HUDEP-2 (cell line): ENCODE measurements at regions not wholly inside any gene's neighbourhood (a gene's known extent, or its start where the extent isn't known, plus 50 kb on each side); places are given as distances from the start of the nearest gene placed in this dataset.
"Not testable (repeated sequence)": the region's sequence is repeated elsewhere in the genome, so short reads cannot be mapped to it uniquely, and the experiment has no call there.

Source experiments
- DNase-seq, 76 experiments: peaks; one replicate each; lab custom pipeline; 2025; ENCODE audit not compliant: unreplicated experiment in 76 of 76; lab: John Stamatoyannopoulos, UW

- DNase-seq, result no peak
Observed at GRCh38 chr1:241447031-241447644, 72.4 kb downstream of the FH start.

- DNase-seq, result no peak
Observed at GRCh38 chr1:241444836-241445235, 74.7 kb downstream of the FH start.

GRCh38 chr1:241443561-241443960 lies 76.0 kb downstream of the FH start:
- DNase-seq, result no peak

DNA sequence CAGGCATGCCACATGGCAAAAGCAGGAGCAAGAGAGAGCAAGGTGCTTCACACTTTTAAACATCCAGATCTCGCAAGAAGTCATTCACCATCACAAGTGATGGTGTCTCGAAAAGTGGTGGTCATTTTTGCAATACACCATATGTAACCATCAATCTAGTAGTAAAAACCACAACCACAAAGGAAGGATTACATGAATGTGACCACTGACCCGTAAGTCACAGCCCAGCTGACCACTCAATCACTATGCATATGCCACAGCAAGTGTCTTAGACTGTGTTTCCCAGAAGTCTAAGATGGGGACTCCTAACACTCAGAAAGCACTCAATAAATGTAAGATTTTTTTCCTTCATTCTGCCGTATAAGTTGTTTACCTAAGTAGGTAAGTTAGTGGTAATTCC lies 76.9 kb downstream of the FH start:
- no peak for DNase-seq

GRCh38 chr1:241440904-241441303 lies 78.7 kb downstream of the FH start:
- DNase-seq, result no peak

DNA sequence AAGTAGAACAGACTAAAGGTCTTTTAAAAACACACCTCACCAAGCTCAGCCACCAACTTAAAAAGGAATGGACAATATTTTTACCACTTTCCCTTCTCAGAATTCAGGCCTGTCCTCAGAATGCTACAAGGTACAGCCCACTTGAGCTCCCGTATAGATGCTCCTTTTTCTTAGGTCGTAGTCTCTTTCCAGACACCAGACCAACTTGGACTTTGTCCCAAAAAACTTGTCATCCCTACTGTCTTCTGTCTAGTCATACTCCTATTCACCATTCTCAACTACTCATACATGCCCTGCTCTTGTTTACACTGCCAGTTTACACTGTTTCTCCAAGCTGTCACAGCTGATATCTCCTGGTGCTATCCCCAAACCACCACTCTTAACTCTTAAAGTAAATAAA lies 80.9 kb downstream of the FH start:
- not testable (repeated sequence) for DNase-seq

GRCh38 chr1:241432241-241432640 lies 75.2 kb upstream of the RGS7 start:
- no peak for DNase-seq

DNA sequence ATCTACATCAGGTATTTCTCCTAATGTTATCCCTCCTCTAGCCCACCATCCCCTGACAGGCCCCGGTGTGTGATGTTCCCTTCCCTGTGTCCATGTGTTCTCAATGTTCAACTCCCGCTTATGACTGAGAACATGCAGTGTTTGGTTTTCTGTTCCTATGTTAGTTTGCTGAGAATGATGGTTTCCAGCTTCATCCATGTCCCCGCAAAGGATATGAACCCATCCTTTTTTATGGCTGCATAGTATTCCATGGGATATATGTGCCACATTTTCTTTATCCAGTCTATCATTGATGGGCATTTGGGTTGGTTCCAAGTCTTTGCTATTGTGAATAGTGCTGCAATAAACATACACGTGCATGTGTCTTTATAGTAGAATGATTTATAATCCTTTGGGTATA lies 68.1 kb upstream of the RGS7 start:
- DNase-seq, result not testable (repeated sequence)

DNA sequence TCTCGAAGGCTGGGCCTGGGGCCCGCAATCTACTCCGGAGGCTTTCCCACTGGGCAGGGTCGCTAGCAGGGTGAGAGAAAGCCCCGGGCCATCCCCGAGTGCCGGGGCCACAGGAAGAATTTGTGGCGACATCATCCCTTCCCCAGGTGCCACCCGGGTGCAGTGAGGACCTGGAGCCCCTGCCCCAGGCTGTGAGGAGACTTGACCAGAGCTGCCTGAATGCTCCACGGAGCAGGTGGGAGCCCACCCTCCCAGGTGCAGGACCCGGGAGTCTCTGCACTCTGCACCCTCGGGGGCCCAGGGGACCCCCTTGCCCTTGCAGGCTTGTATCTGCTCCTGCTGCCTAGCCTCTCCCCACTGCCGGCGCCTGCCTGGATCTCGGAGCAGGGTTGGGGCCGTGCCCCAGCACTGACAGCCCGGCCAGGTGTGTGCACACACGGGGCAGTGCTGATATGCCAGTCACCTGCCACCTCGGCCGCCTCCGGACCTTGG lies 67.5 kb upstream of the RGS7 start:
- DNase-seq, result no peak

DNA sequence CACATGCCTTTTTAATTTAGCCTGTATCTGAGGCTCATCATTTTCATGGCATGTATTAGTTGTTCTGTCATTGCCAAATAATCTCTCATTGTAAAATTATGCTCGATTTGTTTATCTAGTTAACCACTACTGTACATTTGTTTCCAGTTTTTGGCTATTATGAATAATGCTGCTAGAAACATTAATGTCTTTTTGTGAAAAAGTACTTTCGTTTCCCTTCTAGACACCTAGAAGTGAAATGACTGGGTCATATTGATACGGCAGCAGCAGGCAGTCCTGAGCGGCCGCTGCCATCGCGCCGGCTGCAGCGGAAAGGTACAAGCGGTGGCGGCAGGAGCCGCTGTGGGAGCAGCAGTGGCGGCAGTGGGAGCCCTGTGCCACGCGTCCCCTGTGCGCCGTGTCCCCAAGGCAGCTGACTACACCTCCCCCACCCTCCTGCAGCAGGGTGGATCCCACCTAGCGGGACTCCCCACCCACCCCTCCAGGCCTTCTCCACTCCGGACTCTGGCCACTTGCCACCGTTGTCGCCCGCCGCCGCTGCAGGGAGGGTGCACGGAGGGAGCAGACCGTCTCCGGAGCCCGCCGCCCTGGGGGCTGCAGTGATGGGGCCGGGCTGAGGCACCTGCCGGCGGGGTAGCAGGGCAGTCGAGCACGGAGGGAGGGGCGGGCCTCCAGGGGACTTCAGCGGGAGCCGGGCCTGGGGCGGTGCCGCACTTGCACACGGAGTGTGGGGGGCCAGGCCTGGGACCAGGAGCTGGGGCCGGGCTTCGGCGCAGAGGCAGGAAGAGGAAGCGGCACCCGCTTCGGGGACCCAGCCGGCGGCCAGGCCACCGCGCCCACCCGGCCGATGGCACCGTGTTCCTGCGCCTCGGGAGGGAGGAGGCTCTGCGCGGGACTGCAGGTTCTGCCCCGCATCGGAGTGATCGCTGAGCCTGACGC lies 66.8 kb upstream of the RGS7 start:
- DNase-seq, result peak in 3 of 76 experiments; percentile 1 to 9 (median 2)

DNA sequence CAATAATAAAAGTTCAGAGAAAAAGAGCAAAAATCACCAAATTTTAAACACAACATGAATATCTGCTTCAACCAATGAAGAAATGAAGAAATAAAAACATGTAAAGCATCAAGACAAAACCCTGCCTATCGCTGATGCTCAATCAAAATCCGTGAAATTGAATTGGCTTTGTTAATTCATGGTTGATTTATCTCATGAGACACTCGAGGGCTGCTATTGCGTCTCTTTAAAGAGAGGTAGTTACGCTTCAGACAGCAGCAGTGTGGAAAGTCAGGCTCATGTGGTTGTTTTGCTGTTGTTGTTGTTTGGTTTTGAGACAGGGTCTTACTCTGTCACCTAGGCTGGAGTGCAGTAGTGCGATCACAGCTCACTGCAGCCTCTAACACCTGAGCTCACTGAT lies 65.5 kb upstream of the RGS7 start:
- DNase-seq, result no peak

DNA sequence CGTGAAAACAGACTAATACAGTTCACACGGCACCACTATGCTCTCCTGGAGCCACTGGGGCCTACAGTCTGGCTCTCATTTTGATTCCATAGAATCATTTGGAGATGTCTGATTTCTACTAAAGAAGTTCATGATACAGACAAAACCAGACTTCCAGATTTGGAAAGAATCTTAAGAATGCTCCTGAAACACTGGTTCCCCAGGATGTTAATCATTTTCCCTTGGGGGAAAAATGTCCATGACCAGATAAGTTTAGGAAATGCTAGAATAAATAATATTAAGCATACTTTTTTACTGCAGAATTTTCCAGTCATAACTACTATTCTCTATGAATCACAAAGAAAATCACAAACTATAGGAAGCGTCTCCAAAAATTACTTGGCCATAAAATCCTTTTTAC lies 63.0 kb upstream of the RGS7 start:
- DNase-seq, result no peak

DNA sequence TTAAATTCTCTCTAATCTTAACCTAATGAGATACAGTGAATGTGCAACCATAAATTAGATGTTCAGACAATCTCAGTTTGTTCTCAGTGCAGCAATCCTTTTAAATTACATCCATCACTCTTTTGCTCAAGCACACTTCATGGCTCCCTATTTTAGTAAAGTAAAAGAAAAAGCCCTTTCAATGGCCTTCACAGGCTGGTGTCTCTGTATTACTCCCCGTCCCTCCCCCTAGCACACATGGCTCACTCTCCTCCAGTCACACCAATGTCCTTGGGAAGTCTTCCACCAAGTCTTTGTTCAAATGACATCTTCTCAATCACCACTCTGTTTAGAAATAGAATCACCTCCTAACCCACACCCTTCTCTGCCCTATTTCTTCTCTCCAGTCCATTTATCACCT lies 60.3 kb upstream of the RGS7 start:
- DNase-seq, result no peak

- no peak for DNase-seq
Observed at GRCh38 chr1:241413974-241414373, 57.0 kb upstream of the RGS7 start.

- peak in 5 of 76 experiments; percentile 4 to 38 (median 18) for DNase-seq
Observed at GRCh38 chr1:241413386-241413785, 56.4 kb upstream of the RGS7 start.

DNA sequence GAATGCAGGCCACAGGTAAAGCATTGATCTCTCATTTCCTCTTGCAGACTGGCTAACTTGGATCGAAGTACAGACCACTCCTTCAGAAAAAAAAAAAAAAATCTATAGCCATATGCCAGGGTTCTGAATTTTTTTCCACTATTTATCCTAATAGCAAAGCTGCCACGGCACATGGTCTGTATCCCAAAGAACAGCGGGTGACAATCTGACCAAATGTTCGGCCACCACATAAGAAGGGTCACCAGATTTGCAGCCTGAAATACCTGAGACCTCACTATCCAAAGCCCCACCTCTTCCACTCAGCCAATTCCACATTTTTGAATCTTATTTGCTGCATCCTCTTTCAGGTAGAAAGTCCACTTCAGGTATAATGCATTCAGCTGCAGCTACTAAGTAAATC lies 55.6 kb upstream of the RGS7 start:
- DNase-seq, result no peak

- DNase-seq, result no peak
Observed at GRCh38 chr1:241411776-241412338, 54.9 kb upstream of the RGS7 start.

DNA sequence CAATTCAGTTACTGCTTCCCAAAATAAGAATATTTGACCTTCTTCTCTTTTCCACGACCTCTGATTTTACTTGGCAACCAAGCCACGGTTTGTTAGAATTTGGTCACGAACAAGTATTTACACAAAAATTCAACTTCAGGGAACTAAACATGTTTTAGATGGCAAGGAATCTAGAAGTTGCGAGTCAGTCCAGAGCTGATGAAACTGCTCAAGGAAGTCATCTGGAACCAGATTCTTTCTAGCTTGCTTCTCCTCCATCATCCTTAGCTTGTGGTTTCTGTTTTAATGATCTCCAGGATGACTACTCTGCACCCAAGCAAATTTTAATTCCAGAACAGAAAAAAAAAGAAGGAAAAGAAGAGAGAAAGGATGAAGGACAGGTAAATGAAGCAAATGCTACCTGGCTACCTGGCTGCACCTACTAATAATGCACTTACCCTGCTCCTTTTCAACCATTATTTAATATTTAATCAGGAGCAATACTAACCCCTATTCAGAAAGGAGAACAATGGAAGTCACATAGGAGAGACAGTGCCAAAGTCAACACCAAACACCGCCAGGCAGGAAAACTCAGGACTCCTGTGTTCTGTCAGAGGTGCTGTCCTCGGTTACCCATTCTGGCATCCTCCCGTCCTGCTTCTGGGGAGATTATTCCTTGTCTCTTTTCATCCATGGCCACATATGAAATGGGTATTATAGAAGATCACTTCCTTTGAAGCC lies 54.2 kb upstream of the RGS7 start:
- no peak for DNase-seq

GRCh38 chr1:241408170-241408569 lies 51.2 kb upstream of the RGS7 start:
- DNase-seq, result peak in 6 of 76 experiments; percentile 2 to 47 (median 14)
